HuH-7.5 (cell line): ENCODE measurements at regions not wholly inside any gene's neighbourhood (a gene's known extent, or its start where the extent isn't known, plus 50 kb on each side); places are given as distances from the start of the nearest gene placed in this dataset.

Experiments used
- DNase-seq: peaks from one replicate; pipeline ENCODE4 v3.0.0; 2011; ENCODE audit warnings: low spot score

DNA sequence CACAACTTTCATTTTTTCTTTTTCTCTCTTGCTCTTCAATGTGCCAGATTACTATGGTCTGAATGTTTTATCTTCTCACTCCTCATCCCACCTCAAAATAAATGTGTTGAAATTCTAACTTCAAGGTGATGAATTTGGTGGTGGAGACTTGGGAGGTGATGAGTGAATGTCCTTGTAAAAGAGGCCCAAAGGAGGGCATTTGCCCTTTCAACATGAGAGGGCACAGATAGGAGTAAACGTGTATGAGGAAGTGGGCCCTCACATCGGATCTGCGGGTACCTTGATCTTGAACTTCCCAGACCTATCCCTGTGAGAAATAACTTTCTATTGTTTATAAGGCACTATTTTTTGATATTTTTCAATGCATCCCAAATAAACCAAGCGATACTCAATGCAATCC is 412.3 kb upstream of the ADGRL2 start:
- no peak for DNase-seq

DNA sequence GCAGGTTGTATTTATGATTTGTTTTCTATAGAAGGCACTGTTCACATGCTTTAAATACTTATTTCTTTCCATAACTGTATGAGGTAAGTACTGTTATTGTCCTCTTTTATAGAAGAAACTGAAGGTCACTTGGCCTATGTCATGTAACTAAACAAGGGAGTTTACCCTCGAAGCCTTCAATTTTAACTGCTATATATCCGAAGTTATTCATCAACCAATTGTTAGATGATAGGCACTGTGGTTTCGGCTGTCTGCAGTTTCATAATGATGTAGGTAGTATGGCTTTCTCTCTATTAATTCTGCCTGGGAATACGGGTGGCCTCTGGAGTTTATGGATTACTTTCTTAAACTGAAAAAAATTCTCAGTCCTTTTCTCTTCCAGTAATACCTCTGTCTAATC is 413.3 kb upstream of the ADGRL2 start:
- DNase-seq: no peak

DNA sequence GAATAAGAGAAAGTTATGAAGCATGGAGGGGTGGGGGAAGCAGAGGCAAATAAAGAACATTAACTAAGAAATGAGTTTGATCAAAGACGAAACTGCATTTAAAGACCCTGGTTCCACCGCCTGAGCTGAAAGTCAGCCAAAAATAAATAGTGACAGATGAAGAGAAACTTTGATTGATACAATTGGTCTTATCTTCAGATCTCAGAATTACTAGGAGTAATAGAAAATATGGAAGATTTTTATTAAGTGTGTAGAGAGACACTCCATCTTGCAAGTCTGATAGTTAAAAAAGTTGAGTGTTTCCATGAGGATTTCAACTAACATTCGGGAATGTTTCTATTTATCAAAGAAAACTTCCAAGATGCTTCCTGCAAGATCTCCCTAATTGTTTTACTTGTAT is 418.2 kb upstream of the ADGRL2 start:
- no peak for DNase-seq

DNA sequence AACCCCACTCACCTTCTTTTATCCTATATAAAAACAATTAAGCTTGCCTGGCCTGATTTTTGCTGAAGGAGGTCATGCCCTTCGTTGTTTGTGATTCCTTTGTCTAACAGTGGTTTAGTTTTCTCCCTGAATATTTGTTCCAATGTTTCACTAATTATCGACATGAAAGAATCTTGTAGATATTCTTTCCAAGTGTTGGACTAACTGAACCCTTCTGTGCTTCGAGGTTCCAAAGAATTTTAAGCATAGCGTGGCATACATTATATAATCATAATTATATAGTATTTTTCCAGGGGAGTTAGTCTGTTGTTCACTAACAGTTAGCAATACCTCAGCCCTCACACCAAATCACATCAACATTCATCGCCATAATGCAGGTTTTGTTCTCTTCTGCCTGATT is 418.9 kb upstream of the ADGRL2 start:
- DNase-seq: no peak

DNA sequence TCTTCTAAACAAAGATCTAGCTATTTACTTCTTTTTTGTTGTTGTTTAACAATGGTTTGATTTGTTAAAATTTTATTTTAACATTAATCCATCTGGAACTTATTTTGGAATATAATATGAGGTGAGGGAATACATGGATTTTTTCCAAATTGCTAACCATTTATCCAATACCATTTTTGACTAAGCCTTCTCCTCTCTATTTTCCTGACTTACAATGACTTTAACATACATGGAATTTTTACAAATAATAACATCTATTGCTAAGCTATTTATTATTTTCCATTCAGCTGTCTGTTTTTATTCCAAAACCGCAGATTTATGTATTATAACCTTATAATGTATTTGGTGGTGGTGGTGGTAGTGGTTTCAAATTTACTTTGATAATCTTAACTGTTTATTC is 420.3 kb upstream of the ADGRL2 start:
- DNase-seq: no peak

DNA sequence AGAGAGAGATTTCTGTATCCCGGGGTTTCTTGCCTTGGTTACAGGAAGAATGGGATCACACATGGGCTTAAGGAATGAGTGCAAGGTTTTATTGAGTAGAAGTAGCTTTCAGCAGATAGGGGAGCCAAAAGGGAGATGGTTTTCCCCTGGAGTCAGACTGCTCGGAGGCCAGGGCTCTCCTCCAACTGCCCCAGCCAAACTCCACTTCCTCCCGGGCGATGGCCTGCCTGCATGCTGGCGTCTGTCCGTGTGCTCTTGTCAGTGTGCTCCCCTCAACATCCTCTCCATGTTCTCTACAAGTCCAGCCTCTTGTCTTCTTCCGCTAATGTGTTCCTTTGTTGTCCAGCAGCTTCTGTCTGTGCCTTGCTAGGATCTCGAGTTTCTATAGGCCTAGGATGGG is 421.3 kb upstream of the ADGRL2 start:
- DNase-seq: no peak

DNA sequence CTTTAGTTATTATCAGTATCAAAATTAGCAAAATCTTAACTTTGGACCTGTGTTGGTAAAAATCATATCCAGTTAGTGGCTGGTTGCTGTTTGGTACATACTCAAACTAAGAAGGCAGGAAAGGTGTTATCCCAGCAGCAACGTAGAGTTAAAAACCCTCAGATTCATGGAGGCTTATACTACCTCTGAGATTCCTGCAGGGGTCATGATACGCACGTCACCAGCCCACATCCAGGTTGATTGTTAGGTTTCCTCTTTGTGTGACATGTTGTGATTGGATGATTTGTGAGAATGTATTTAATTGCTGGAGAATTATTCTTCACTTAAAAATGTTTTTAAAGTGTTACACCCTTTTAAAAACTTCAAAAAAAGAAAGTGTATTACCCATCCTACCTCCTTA is 423.3 kb upstream of the ADGRL2 start:
- no peak for DNase-seq

DNA sequence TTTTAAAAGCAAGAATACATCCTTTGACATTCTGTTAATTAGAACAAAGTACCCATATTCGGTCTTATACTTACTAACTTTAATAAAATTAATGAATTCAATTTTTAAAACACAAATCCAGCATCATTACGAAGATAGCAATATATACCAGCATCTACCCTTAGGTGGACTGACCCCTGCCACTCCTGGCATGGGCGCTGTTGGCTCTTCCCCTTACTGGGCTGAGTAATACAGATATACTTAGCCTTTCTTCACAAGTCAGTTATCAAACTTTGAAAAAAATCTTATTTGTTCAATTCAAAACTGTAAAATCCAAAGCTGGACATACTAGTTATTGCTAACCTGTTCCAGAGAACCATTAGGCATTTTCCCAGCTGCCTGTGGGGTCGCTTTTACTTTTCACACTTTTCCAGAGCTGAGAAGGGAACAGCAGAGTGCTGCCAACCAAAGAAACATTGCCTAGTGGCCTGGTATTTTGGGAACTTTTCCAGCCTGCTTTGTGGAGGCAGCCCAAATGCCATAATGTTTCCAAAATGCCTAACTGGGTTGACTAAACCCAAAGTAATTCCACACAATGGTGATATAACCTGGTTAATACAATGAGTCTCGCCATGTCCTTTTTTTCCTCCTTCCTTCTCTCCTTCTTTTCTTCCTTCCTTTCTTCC is 424.7 kb upstream of the ADGRL2 start:
- DNase-seq: no peak

DNA sequence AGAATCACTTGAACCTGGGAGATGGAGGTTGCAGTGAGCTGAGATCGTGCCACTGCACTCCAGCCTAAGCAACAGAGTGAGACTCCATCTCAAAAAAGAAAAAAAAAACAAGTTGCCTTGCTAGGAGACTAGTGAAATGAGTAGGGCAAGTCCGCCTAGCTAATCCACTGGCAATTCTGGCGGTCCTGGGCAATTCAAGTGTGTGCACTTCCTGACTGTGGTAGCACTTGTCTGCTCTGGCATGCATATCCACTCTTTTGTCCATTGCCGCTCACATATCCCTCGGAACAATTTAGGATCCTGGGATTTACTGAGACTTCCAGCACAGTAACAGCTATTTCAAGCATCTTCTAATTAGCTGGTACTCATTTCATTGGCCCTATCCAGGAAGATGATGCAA is 426.3 kb upstream of the ADGRL2 start:
- DNase-seq: no peak

DNA sequence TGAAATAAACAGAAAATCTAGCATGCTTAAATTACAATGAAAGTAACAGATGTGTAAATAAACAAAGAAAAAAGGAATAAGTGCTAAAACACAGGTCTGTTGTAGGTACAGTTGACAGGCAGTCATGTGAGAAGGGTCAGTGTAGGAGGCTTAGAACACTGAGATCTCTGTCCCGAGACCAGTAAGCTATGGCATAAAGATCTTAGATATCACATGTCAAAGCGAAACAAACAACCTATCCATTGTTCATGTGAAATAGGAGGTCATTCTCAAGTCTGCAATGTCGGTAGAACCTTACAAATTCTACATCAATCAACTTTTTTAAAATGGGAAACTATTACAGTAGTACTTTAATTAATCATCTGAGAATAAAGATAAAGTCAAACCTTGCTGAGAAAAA is 428.9 kb upstream of the ADGRL2 start:
- no peak for DNase-seq

DNA sequence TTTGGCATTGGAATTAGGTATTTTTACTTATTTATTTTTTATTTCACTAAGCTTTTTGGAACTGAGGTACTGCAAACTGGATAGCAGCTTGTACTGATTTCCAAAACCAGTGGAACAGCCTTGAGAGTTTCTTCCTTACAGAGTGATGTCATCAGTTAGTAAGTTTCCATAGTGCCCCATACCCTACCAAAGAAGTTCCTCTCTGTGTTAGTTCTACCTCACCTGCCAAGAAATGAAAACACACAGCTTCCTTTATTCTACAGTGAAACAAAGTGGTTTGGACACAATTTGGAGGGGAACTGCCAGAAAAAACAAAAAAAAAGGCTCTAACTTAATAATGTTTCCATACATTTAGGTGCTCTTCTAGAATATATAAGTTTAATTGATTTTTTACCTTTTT is 430.9 kb upstream of the ADGRL2 start:
- no peak for DNase-seq

DNA sequence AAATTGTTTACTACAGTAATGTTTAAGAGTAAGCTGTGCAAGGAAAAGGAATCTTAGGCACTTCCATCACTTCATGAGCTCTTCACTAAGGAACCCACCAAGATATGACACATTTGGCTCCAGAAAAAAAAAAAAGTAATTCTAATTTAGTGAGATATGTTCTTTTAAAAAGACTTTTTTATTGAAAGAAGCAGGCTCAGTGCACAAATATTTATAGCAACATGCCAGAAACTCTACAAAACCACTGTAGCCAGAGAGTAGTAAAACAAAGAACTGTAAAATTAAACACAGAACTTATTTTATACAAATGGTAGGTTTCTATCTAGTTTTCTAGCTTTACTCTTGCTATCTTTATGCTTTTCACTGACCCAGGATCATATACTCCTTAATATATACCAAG is 434.6 kb upstream of the ADGRL2 start:
- DNase-seq: no peak

DNA sequence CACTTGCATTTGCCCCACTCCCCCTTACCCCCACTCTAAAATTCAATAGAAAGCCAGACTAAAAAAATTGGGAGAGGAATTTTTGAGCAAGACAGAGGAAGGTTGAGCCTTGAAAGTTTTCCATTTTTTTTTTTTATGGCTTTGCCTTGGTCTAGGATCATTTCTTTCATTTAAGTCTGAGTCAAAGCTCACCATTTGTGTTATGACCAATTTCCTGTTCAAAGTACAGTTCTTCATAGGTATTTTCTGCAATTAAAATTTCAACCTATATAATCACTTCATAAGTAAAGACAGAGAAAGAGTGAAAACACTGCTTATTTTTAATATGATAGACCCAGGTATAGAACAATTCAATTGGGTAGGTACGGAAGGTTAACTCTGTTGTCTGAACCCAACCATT is 436.6 kb upstream of the ADGRL2 start:
- no peak for DNase-seq

DNA sequence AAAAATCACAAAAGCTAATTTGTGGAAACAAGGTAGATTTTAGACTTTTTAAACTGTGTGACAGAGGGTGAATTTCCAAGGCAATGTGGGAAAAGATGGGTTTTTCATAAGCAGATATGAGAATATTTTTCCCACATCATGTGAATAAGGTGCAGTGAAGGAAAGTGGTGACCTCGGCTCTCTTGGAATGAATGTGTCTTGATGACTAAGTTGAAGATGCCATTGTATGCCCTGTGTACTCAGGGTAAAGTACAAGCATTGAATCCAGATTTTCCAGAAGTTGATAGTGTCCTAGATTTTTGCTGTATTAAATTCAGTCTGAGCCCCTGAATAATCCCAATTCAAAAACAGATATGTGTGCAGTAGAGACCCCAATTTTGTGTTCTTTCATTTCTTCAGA is 442.6 kb upstream of the ADGRL2 start:
- no peak for DNase-seq

DNA sequence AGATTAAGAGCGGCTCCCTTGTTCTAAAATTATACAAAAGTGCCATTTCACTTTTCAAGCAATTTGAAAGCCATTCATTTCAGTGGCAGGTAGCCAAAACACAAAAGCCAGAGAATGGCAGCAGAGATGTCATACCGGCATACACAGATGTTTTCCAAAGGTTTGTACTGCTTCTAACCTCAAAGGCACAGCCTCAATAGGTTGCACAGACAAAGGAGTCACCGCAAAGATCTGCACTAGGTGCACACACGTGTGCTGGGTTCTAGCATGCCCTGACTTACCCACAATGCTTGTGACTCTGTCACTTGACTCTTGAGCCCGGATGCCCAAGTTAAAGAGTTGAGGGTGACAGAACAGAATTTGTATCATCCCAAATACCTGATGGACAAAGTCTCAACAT is 448.9 kb upstream of the ADGRL2 start:
- DNase-seq: no peak

DNA sequence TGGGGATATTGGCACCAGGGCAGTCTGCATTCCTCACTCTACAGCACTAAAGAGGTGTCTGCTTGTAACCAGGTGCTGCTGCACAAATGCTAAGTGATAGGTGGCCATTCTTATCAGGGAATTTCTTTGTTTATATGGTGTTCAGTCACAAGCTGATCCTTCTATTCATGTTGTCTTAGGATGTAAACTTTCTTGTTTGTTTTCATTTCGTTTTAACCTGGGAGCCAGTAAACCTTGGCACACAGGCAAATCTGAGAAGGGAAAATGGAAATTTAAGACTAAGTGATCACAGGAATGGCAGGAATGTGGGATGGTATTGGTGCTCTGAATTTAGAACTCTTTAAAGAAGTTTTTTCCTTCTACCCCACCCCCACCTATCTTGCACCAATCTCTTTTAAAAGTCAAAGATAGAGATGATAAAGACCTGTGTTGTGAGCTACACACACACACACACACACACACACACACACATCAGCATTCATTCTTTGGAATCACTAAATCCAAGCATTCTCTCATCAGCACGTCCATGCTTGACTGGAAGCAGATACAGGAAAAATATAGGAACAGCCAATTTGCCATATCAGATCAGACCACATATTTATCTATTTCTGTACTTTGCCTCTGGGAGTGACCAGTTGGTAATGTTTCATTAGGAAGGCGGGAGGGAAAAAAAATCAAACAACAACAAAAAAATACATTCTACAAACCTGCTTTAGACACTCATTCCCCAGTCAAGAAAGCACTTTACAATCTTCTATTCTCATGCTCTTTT is 451.4 kb upstream of the ADGRL2 start:
- no peak for DNase-seq

DNA sequence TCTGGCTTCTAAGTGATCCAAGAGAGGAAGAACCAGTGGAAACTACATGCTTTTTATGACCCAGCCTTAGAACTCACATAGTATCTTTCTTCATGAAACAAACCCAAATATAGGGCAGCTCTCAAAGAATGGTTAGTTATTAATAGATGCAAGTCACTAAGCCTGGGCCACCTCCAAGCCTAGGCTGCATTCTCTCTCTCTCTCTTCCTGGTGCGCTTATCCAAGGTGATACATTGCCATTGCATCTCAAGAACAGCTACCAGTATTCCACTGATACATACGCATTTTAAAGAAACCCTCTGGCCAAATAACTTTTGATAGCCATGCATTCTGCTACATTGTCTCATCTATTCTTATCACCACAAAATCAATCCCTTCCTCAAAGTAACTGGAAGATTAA is 455.6 kb upstream of the ADGRL2 start:
- no peak for DNase-seq

DNA sequence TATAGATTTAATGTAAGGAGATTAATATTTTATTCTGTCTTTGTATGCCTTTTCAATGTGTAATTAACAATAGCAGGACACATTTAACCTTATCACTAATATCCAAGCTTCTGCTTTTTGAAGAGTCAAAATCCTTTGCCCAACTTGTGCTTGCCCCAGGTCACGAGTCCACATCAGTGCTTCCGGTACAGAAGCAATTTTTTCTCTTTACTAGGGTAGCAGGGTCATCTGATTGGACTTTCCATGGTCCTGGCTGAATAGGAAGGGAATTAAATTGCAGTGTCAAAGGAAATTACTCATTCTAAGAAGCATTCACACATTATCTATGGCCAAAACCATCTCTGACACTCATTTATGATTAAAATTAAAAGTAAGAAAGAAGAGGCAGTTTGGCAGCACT is 460.5 kb upstream of the ADGRL2 start:
- DNase-seq: no peak

DNA sequence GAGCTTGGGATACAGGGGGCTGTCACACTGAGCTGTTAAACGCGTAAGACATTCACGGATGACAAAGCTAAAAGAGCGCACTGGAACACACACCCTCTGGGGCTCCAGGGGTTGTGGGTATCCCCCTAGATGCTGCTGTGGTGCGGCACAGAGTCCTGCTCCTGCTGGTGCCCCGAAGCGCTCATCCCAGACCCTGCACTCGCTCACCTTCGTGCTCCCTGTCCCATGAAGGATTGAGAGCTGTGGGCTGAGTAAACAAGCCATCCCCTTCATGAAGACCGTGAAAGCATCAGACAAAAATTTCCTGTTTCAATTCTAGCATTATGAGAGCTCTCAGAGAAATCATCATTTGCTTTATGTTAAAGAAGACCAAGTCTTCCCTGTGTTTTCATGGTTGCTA is 463.5 kb upstream of the ADGRL2 start:
- no peak for DNase-seq

DNA sequence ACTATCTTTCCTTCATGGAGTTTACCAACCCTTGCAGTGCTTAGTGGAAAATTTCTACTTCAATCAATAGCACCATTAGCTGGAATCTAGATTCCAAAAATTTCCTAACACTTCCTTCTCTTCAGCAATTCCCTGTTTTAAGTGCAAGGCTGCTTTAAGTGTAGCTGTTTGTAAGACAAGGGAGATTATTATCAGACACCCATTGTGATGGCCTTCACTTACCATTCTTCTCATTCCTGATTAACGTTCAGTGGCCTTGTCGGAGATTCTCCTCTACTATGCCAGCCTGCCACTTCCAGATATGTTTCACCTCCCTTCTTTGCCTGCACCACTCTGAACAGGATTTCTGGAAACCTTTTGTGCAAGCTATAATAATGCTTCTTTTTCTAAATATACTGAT is 464.9 kb upstream of the ADGRL2 start:
- no peak for DNase-seq

DNA sequence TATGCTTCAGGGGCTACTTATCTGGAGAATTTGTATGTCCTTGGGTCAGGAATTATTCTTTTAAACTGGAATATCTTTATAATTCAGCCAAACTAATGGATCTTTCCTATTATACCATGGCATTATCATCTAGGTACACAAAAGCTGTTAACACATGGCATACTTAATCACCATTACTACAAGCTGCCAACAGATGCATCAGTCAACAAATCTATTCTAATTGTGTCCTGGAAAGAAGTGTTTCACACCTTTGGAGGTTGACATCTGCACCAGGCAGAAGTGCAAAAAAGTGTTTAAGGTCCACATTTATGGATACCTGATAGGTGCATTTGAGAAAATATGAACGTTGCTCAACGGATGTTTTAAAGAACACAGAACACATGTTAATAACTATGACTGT is 470.2 kb upstream of the ADGRL2 start:
- DNase-seq: no peak

DNA sequence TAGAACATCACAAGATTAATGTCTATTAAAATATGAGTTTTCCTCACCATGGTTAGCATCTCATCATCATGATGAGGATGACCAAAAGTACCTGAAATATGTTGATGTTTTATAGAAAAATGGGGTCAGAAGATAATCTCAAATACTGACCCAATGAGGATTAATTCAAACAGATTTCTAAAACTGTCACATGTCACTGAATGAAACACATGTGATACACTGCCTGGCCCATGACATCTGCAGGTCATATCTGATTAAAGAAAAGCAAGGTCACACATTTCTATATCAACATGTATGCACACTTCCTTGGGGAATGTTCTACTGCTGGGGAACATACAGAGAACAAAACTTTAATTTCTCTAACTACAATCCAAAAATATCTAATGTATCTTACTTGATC is 470.6 kb upstream of the ADGRL2 start:
- DNase-seq: no peak

DNA sequence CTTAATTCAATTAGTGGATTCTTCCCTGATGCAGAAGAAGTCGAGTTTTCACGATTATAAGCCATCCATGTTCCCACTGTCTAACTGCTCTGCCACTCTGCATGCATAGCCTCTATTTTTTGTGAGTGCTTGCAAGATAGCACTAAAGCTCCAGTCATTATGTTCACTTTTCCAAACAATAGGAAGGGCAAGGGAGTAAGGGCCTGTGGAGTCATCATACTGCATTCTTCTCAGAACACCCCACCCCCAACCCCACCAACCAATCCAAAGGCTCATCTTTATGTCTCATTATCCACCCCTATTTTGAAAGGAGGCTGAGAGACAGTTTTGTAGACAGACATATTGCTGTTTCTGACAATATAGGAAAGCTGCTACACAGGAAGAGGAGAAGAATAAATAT is 471.7 kb upstream of the ADGRL2 start:
- DNase-seq: no peak

DNA sequence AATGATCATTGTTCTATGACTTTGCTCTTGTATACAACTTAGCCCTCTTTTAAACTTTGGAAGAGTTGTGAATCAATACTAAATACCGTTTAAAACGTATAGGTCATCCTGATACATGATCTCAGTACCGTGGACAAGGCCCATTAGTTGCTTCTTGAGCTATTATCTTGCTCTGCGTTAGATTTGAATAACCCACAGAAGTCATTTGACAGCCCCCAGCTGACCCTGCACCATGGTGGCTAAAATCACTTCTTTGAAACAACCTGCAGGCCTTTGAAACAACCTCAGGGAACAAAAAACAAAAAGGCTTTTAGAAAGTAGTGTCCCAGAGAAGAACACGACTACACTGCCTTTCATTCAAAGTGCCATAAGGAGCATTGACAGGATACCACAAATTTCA is 473.0 kb upstream of the ADGRL2 start:
- DNase-seq: no peak
